ENCODE measurements at regions not wholly inside any gene's neighbourhood (a gene's known extent, or its start where the extent isn't known, plus 50 kb on each side); places are given as distances from the start of the nearest gene placed in this dataset.
"Not testable (repeated sequence)": the region's sequence is repeated elsewhere in the genome, so short reads cannot be mapped to it uniquely, and the experiment has no call there.

- H3K4me3 ChIP-seq (ENCODE audit: low read depth, low read length), result no peak overlapping the region
- no peak for TF ChIP-seq CTCF (IDR thresholded peaks at IDR 0.05; ENCODE audit: control insufficient read depth, extremely low read depth, insufficient read depth)
- DNase-seq (ENCODE audit: low read depth), result no peak
Measured at GRCh38 chr1:73475316-73475870, 722.6 kb downstream of the LRRIQ3 start.

- DNase-seq (ENCODE audit: low read depth), result no peak
- TF ChIP-seq CTCF (IDR thresholded peaks at IDR 0.05; ENCODE audit: control insufficient read depth, extremely low read depth, insufficient read depth), result no peak
Measured at GRCh38 chr1:73472810-73473209, 725.2 kb downstream of the LRRIQ3 start.

GRCh38 chr1:73467731-73468130, 730.2 kb downstream of the LRRIQ3 start:
- DNase-seq (ENCODE audit: low read depth), result no peak
- no peak for TF ChIP-seq CTCF (IDR thresholded peaks at IDR 0.05; ENCODE audit: control insufficient read depth, extremely low read depth, insufficient read depth)
- H3K4me3 ChIP-seq (ENCODE audit: low read depth, low read length), result no peak overlapping the region

More at GRCh38 chr1:73472810-73473209, 725.2 kb downstream of the LRRIQ3 start:
- no peak overlapping the region for H3K4me3 ChIP-seq (ENCODE audit: low read depth, low read length)

- no peak overlapping the region for H3K4me3 ChIP-seq (ENCODE audit: low read depth, low read length)
- no peak for TF ChIP-seq CTCF (IDR thresholded peaks at IDR 0.05; ENCODE audit: control insufficient read depth, extremely low read depth, insufficient read depth)
- no peak for DNase-seq (ENCODE audit: low read depth)
Measured at GRCh38 chr1:73463873-73464272, 734.1 kb downstream of the LRRIQ3 start.

- TF ChIP-seq CTCF (IDR thresholded peaks at IDR 0.05; ENCODE audit: control insufficient read depth, extremely low read depth, insufficient read depth), result no peak
- no peak overlapping the region for H3K4me3 ChIP-seq (ENCODE audit: low read depth, low read length)
- DNase-seq (ENCODE audit: low read depth), result no peak
Measured at GRCh38 chr1:73452522-73452921, 745.5 kb downstream of the LRRIQ3 start.

- H3K4me3 ChIP-seq (ENCODE audit: low read depth, low read length); DNase-seq (ENCODE audit: low read depth): not testable (repeated sequence)
Measured at GRCh38 chr1:73450668-73451067, 747.3 kb downstream of the LRRIQ3 start.

- TF ChIP-seq CTCF (IDR thresholded peaks at IDR 0.05; ENCODE audit: control insufficient read depth, extremely low read depth, insufficient read depth), result no peak
- H3K4me3 ChIP-seq (ENCODE audit: low read depth, low read length), result no peak overlapping the region
Measured at GRCh38 chr1:73411479-73411878, 786.5 kb downstream of the LRRIQ3 start.

More at GRCh38 chr1:73411479-73411878, 786.5 kb downstream of the LRRIQ3 start:
- no peak for DNase-seq (ENCODE audit: low read depth)

Data from LNCaP clone FGC (cell line).